NB4 (cell line): ENCODE measurements at regions not wholly inside any gene's neighbourhood (a gene's known extent, or its start where the extent isn't known, plus 50 kb on each side); places are given as distances from the start of the nearest gene placed in this dataset.
"Not testable (repeated sequence)": the region's sequence is repeated elsewhere in the genome, so short reads cannot be mapped to it uniquely, and the experiment has no call there.

ENCODE experiments used
- DNase-seq: peaks from one replicate; pipeline ENCODE4 v3.0.0; 2010; ENCODE audit warnings: low read depth
- H3K4me3 ChIP-seq: one replicate; pipeline ENCODE4 v1.5.1; 2011; ENCODE audit warnings: mild to moderate bottlenecking, low read depth, low read length, moderate library complexity
- CTCF ChIP-seq: IDR thresholded peaks from one replicate; pipeline ENCODE4 v1.5.1; 2012; ENCODE audit warnings: low read depth, low read length
- MAX ChIP-seq: IDR thresholded peaks from 2 replicates; pipeline ENCODE4 v1.6.1; 2011; ENCODE audit warnings: low read depth, low read length
- MYC ChIP-seq: IDR thresholded peaks from 2 replicates; pipeline ENCODE4 v1.6.1; 2011; ENCODE audit warnings: low read depth, low read length
- POLR2A ChIP-seq: IDR thresholded peaks from 2 replicates; pipeline ENCODE4 v1.6.1; 2011; ENCODE audit warnings: mild to moderate bottlenecking; ENCODE audit not compliant: insufficient read length; ENCODE audit errors: extremely low read depth

- DNase-seq, result no peak
- H3K4me3 ChIP-seq, result no peak overlapping the region
Observed at GRCh38 chr6:8624665-8625064, 189.3 kb upstream of the SLC35B3 start.

GRCh38 chr6:8623441-8623840, 188.1 kb upstream of the SLC35B3 start:
- no peak for DNase-seq
- TF ChIP-seq POLR2A (no peak), MAX (no peak), CTCF (no peak), MYC (no peak)
- H3K4me3 ChIP-seq, result no peak overlapping the region

More at GRCh38 chr6:8624665-8625064, 189.3 kb upstream of the SLC35B3 start:
- TF ChIP-seq POLR2A, result no peak
- TF ChIP-seq CTCF, result no peak
- no peak for TF ChIP-seq MYC
- no peak for TF ChIP-seq MAX

- DNase-seq, result no peak
- H3K4me3 ChIP-seq, result no peak overlapping the region
- TF ChIP-seq MYC, result no peak
- TF ChIP-seq POLR2A, result no peak
- no peak for TF ChIP-seq CTCF
- no peak for TF ChIP-seq MAX
Observed at GRCh38 chr6:8619853-8620252, 184.5 kb upstream of the SLC35B3 start.

GRCh38 chr6:8619408-8619807, 184.1 kb upstream of the SLC35B3 start:
- H3K4me3 ChIP-seq, DNase-seq: not testable (repeated sequence)

- no peak for TF ChIP-seq MAX
- H3K4me3 ChIP-seq, result no peak overlapping the region
Observed at GRCh38 chr6:8608737-8609136, 173.4 kb upstream of the SLC35B3 start.

GRCh38 chr6:8589941-8590729, 154.8 kb upstream of the SLC35B3 start:
- TF ChIP-seq MAX (no peak), MYC (no peak), POLR2A (no peak), CTCF (no peak)
- H3K4me3 ChIP-seq, result no peak overlapping the region
- peak; percentile 7 for DNase-seq

More at GRCh38 chr6:8608737-8609136, 173.4 kb upstream of the SLC35B3 start:
- DNase-seq, result no peak

- no peak overlapping the region for H3K4me3 ChIP-seq
- TF ChIP-seq MYC (no peak), CTCF (no peak), MAX (no peak), POLR2A (no peak)
- DNase-seq, result no peak
Observed at GRCh38 chr6:8588176-8588575, 152.8 kb upstream of the SLC35B3 start.
